Keratinocyte (primary cell): ENCODE measurements at regions not wholly inside any gene's neighbourhood (a gene's known extent, or its start where the extent isn't known, plus 50 kb on each side); places are given as distances from the start of the nearest gene placed in this dataset.

Experiments used
- DNase-seq: peaks from one replicate; pipeline ENCODE4 v3.0.0-alpha.2; 2011; ENCODE audit warnings: low read depth, missing footprints, low spot score
- FAIRE-seq: peaks from 2 replicates; lab custom pipeline; 2011; peaks lifted over from hg19 to GRCh38; lab: Jason Lieb, UNC
- H2AFZ ChIP-seq: 2 replicates; pipeline ENCODE4 v1.6.0; 2012; ENCODE audit warnings: low read length, control low read depth, inconsistent platforms; ENCODE audit not compliant: control insufficient read depth
- H3K27ac ChIP-seq: 2 replicates; pipeline ENCODE4 v1.5.1; 2011; ENCODE audit warnings: low read length; ENCODE audit not compliant: control insufficient read depth, insufficient read depth
- H3K27me3 ChIP-seq: 3 replicates; pipeline ENCODE4 v1.6.0; 2011; ENCODE audit warnings: low read length; ENCODE audit not compliant: control insufficient read depth, insufficient read depth; ENCODE audit errors: extremely low read depth
- H3K36me3 ChIP-seq, 2 experiments: 2 replicates in 1 of 2; 3 replicates in 1 of 2; pipeline ENCODE4 v1.5.1; 2011; ENCODE audit warnings: low read length in 2 of 2, mild to moderate bottlenecking in 1 of 2; ENCODE audit not compliant: control insufficient read depth in 2 of 2, insufficient read depth in 2 of 2; ENCODE audit errors: extremely low read depth in 1 of 2
- H3K4me1 ChIP-seq: 3 replicates; pipeline ENCODE4 v1.5.1; 2011; ENCODE audit warnings: low read length; ENCODE audit not compliant: control insufficient read depth, insufficient read depth; ENCODE audit errors: extremely low read depth
- H3K4me2 ChIP-seq: 3 replicates; pipeline ENCODE4 v1.6.0; 2011; ENCODE audit warnings: low read depth, low read length; ENCODE audit not compliant: control insufficient read depth, insufficient read depth; ENCODE audit errors: extremely low read depth
- H3K4me3 ChIP-seq, 3 experiments: fragments of 200-600 bp in 1 of 3; sonication (generic) in 1 of 3; 2 replicates in 2 of 3; 3 replicates in 1 of 3; pipeline ENCODE4 v1.5.1; 2011 to 2016; ENCODE audit warnings: low read length in 3 of 3, mild to moderate bottlenecking in 3 of 3, control low read depth in 2 of 3, inconsistent platforms in 1 of 3, low read depth in 1 of 3, mixed read lengths in 1 of 3, mixed run types in 1 of 3, moderate library complexity in 1 of 3; ENCODE audit not compliant: control insufficient read depth in 2 of 3, insufficient read depth in 2 of 3; ENCODE audit errors: extremely low read depth in 1 of 3
- H3K79me2 ChIP-seq: 2 replicates; pipeline ENCODE4 v1.6.0; 2012; ENCODE audit warnings: low read length; ENCODE audit not compliant: control insufficient read depth, insufficient read depth
- H3K9ac ChIP-seq: 3 replicates; pipeline ENCODE4 v1.6.0; 2011; ENCODE audit warnings: low read length; ENCODE audit not compliant: control insufficient read depth, insufficient read depth; ENCODE audit errors: extremely low read depth
- H3K9me1 ChIP-seq: 3 replicates; pipeline ENCODE4 v1.6.0; 2011; ENCODE audit warnings: low read length; ENCODE audit not compliant: control insufficient read depth, insufficient read depth; ENCODE audit errors: extremely low read depth
- H3K9me3 ChIP-seq: 2 replicates; pipeline ENCODE4 v1.5.1; 2012; ENCODE audit warnings: low read depth, low read length; ENCODE audit not compliant: control insufficient read depth
- H4K20me1 ChIP-seq: 3 replicates; pipeline ENCODE4 v1.6.0; 2011; ENCODE audit warnings: low read length; ENCODE audit not compliant: control insufficient read depth, insufficient read depth; ENCODE audit errors: extremely low read depth
- CTCF ChIP-seq, 3 experiments: IDR thresholded peaks in 1 of 3; conservative IDR thresholded peaks in 1 of 3; optimal IDR thresholded peaks in 1 of 3; 2 replicates in 2 of 3; 3 replicates in 1 of 3; pipeline versions ENCODE3 to v1.5.1; 2011; ENCODE audit warnings: low read length in 3 of 3, mild to moderate bottlenecking in 3 of 3, moderate library complexity in 2 of 3, control low read depth in 1 of 3, inconsistent platforms in 1 of 3; ENCODE audit not compliant: insufficient read depth in 2 of 3; ENCODE audit errors: extremely low read depth in 1 of 3
- EZH2 ChIP-seq: IDR thresholded peaks from one replicate; pipeline ENCODE4 v1.6.1; 2012; ENCODE audit warnings: inconsistent platforms, mild to moderate bottlenecking, low read length, moderate library complexity
- dilution Hi-C: fragments of 300-500 bp; cut with MboI; formaldehyde crosslinking; loops from one replicate; pipeline ENCODE4 v1.7.0; 2020; ENCODE audit warnings: low sequenced_read_pairs; ENCODE audit not compliant: extremely low pct_ligation_motif_present

DNA sequence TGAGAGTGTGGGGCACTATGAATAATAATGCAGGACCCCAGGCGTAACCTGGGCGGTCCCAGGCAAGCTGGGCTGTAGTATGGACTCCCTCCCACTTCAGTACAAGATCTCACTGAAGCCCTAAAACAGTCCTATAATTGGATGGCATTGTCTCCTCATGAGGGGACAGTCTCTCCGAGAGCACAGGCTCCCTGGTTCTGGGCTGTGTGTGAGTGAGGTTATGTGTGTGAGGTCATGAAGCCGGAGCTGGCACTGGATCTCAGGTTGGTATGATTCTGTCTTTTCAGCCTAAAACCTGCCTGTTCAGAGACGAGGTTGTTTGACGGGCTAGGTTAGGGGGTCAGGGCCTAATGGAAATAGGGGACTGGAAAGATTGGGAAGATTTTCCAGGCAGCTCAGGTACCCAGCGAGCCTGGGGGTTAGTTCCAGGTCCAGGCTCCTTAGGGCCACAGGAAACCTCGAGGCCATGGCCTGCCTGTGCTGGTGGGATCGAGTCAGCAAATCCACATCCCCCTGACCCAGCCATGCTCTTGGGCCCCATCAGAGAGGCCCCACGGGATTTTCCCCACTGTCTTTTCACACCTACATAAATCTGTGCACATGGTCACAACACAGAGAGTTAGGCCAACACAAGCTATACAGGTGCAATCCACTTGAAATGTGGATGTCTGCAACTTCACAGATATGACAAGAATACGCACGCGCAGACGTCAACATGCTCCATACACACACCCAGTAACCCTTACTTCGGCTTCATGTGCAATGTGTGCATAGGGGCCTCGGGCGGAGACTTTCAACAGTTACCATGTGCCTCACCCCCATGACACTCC lies 94.8 kb downstream of the INHBB start:
- no peaks in the 10 kb centered on the region for H3K79me2 ChIP-seq
- no peaks in the 10 kb centered on the region for H3K9me1 ChIP-seq
- no peaks in the 10 kb centered on the region for H3K27me3 ChIP-seq
- peaks cover 15% of the 10 kb centered on the region for H3K4me1 ChIP-seq
- DNase-seq (no peak), FAIRE-seq (no peak)
- H3K27ac ChIP-seq = no peak overlapping the region
- dilution Hi-C loops = no loop called here
- H3K9ac ChIP-seq = no peak overlapping the region
- TF ChIP-seq CTCF (optimal IDR thresholded peaks at IDR 0.05 in 1 of 3, IDR thresholded peaks at IDR 0.05 in 1 of 3, conservative IDR thresholded peaks at IDR 0.05 in 1 of 3; ENCODE audit: extremely low read depth in 1 of 3, insufficient read depth in 2 of 3, low read length in 3 of 3) (no peak), EZH2 (no peak)
- no peaks in the 10 kb centered on the region for H3K36me3 ChIP-seq
- H3K9me3 ChIP-seq = no peaks in the 10 kb centered on the region
- H3K4me3 ChIP-seq = no peak overlapping the region
- no peaks in the 10 kb centered on the region for H4K20me1 ChIP-seq
- no peak overlapping the region for H2AFZ ChIP-seq
- H3K4me2 ChIP-seq = no peak overlapping the region

- Histone ChIP-seq H3K9me3 (no peaks in the 10 kb centered on the region), H3K9ac (no peak overlapping the region), H3K4me2 (no peak overlapping the region), H3K27ac (no peak overlapping the region), H3K79me2 (no peaks in the 10 kb centered on the region), H3K9me1 (no peaks in the 10 kb centered on the region), H3K4me1 (peaks cover 15% of the 10 kb centered on the region), H3K36me3 (no peaks in the 10 kb centered on the region), H2AFZ (no peak overlapping the region), H3K27me3 (no peaks in the 10 kb centered on the region), H4K20me1 (no peaks in the 10 kb centered on the region), H3K4me3 (no peak overlapping the region)
- no peak for TF ChIP-seq EZH2
- no peak for TF ChIP-seq CTCF (optimal IDR thresholded peaks at IDR 0.05 in 1 of 3, IDR thresholded peaks at IDR 0.05 in 1 of 3, conservative IDR thresholded peaks at IDR 0.05 in 1 of 3; ENCODE audit: extremely low read depth in 1 of 3, insufficient read depth in 2 of 3, low read length in 3 of 3)
- DNase-seq (no peak), FAIRE-seq (no peak)
- dilution Hi-C loops = no loop called here
Measured at GRCh38 chr2:120441351-120441700, 95.4 kb downstream of the INHBB start.
